NCI-H2196 (cell line): ENCODE measurements at regions not wholly inside any gene's neighbourhood (a gene's known extent, or its start where the extent isn't known, plus 50 kb on each side); places are given as distances from the start of the nearest gene placed in this dataset.

ENCODE experiments used
- DNase-seq: peaks from one replicate; lab custom pipeline; 2025; ENCODE audit not compliant: unreplicated experiment; lab: John Stamatoyannopoulos, UW

- DNase-seq: no peak
These were observed 221.7 kb upstream of the SH3BP4 start for GRCh38 chr2:234730066-234730640.

- no peak for DNase-seq
These were observed 226.1 kb upstream of the SH3BP4 start for GRCh38 chr2:234725528-234726264.

DNA sequence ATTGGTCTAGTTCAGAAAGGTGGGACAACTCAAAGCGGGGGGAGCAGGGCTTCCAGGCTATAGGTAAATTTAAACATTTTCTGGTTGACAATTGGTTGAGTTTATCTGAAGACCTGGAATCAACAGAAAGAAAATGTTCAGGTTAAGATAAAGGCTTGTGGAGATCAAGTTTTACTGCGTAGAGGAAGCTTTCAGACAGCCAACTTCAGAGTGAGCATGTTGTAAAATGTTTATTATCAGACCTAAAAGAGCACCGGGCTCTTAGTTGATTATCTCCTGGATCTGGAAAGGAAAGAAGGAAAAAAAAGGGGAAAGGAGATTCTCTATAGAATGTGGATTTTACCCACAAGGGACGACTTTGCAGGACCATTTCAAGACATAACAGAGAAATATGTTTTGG is 227.0 kb upstream of the SH3BP4 start:
- DNase-seq: no peak

DNA sequence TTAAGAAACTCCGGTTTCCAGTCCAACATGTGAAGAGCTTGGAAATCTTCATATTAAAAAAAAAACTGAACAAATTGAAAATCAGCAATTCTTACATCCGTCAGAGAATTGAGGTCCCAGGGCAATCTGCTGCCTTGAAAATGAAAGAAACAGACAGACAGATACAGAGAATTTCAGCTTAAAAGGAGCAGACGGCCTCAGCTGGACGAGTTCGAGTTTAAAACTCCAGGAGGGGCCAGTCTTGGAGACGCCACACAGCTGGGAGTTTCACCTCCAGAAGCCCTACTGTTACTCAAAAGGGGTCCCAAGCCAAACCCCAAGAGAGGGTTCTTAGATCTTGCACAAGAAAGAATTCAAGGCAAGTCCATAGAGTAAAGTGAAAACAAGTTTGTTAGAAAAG is 226.5 kb upstream of the ARL4C start:
- no peak for DNase-seq

- no peak for DNase-seq
These were observed 225.3 kb upstream of the ARL4C start for GRCh38 chr2:234722176-234722575.

DNA sequence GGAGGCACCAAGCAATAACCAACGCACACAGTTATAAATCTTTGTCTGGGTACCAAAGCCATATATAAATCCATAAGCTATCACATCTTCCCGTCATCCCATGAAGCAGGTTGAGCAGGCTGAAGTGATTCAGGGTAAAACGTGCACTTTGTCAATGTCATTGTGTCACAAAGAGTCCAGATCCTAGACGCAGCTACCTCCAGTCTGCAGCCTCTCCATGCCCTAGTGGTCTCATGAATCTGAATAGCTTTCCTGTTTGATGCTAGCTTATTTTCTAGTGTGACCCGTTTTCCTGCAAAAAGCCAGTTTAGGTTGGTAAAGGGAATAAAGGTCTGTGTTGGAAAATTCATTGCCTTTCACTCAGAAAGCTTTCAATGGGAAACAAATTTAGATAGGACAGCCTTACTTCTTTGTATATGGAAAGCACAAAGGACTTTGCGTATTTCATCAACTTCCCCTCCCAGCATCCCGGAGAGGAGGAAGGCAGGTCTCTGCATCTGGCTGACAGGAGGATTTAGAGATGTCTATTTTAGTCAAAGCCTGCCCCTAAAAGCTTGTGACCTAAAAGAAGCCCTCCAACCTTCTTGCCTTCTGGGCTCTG is 222.3 kb upstream of the ARL4C start:
- DNase-seq: no peak

DNA sequence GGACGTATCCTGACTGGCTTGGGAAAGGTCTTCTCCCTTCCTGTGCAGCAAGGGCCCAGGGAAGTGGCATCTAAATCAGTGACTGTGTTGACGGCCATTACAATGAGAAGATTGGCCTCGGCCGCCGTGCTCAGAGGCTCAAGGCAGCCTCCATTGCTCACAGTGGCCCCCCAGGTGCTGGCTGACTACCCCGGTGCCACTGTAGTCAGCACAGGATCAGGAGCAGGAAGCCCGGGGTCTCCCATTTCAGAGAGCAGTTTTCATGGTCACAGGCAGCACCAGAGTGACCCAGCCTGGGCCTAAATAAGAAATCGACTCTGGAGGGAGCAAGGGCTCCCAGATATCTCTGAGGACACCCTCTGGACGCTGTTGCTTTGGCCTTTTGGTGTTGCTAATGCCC is 219.4 kb upstream of the ARL4C start:
- DNase-seq: no peak

GRCh38 chr2:234715671-234716250 is 218.9 kb upstream of the ARL4C start:
- DNase-seq: no peak

- no peak for DNase-seq
These were observed 217.8 kb upstream of the ARL4C start for GRCh38 chr2:234714711-234715110.

GRCh38 chr2:234712421-234712935 is 215.6 kb upstream of the ARL4C start:
- DNase-seq: no peak

DNA sequence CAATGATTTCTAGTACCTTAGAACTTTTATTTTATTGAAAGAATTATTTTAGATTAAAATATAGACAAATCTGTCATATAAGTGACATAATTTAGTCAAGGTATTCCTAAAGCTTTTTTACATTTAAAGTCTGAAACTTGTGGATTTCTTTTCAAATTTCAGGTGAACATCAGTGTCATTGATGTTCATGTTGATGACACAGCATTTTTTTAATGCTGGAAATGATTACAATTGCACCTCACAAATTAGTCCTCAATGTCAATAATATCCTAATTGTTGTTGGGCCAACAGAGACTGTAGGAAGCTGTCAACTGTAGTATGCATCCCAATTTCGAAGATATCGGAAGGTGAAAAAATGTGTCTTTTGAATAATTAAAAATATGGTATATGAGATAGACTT is 214.4 kb upstream of the ARL4C start:
- no peak for DNase-seq

DNA sequence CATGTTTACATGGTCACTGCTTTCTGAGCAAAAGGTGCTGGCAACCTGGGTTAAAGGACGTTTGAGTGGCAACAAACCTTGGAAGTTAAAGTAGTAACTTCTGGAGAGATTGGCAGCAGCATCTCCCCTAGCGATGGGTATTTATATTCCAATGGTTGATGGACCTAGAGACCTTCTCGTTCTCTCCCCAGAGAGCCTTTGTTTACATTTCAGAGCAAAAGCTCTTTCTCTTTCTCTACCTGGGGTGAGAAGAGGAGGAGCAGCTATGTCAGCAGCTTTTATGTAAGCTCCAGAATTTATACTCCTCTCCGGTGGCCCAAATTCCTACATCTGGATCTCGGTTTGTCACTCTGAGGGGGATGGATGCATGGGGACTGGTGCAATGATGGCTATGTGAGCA is 213.7 kb upstream of the ARL4C start:
- DNase-seq: no peak

DNA sequence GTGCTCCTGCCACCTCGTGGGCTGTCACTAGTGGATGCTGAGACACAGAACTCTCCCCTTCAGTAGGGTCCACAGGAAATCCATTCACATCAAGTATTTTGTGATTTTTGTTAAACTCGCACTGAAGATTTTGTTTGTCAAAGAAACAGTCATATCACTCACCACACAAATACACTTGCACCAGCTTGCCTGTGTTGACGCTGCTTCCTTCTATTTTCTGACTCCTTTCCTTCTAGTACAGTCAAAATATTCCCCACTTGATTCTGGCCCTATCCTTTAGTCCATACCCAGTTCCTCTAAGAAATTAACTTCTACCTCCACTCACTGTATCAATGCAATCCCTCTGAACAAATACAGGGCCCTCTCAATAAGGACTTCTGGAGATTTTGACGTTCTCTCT is 213.2 kb upstream of the ARL4C start:
- no peak for DNase-seq

DNA sequence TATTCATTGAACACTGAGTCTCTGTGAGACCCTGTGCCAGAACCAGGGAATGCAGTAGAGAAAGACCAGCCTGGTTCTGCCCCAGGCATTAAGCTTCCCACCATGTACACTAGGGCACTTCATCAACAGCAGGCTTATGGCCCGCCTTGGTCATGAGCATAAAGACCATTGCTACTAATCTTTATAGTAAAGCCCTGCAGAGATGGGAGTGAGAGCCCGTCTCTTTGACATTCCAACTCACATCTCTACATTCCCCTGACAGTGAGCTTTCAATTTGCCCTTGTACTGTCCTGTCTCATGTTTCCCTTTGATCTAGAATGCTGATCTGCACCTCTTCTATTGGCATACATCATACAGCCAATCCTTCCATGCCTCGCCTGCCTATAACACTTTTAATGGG is 211.8 kb upstream of the ARL4C start:
- no peak for DNase-seq

DNA sequence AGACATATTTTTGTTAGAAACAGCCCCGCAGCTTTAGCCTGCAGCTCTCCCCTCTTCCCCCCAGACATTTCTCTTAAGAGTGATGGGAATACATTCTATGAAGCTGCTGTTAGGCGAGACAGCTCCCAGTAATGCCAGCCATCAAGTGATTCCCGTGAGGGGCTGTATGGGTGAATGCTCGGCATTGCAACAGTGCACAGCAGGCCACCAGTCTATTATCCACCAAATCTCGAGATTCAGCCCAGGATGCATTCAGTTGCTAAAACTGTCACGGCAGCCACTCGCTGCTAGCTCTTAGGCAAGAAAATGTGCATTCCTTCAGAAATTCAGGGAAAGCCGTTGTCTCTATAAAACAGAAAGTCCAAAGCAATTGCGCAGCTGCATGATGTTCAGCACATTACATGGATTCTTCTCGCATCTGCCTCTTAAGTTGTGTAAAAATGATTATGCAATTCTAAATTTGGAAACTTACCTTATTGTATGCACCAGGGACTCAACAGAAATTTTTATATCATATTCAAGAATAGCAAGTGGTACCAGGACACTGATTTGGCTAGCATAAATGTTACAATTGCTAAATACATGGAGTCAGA is 211.3 kb upstream of the ARL4C start:
- no peak for DNase-seq

GRCh38 chr2:234706086-234706485 is 209.2 kb upstream of the ARL4C start:
- no peak for DNase-seq

DNA sequence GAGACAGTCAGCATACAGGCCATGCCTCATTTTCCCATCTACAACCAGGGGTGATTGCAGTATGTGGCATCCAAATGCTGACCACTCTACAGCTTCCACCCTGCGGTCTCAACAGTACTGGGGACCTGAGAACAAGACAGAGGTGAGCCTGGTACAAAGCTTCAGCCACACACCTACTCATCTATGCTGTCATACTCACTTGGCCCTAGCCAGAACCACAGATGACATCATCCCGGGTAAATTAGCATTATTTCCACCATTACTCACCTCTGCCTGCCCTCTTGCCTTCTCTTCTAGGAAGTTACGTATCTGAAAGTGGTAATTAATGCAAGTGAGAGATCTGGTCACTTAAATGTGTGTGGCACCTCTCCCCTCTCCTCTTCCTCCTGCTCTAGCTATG is 208.2 kb upstream of the ARL4C start:
- DNase-seq: no peak

DNA sequence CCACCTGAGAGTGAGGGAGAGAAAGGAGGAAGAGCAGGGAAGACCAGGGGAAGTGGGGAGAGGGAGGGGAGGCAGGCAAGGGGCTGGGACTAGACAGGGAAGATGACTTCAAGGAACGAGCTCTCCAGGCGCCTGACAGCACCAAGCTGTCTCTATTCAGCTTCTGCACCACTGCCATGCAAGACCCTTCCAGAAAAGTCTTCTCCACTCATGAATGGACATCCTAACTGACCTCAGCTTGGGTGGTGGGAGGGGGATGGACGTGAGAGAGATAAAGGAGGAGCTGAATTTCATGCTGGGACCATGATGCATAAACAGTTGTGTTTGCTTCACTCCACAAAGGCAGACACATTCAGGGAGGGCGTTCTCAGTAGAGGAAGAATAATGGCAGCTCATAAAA is 206.4 kb upstream of the ARL4C start:
- no peak for DNase-seq

- no peak for DNase-seq
These were observed 205.9 kb upstream of the ARL4C start for GRCh38 chr2:234702731-234703225.

GRCh38 chr2:234701841-234702240 is 205.0 kb upstream of the ARL4C start:
- DNase-seq: no peak

DNA sequence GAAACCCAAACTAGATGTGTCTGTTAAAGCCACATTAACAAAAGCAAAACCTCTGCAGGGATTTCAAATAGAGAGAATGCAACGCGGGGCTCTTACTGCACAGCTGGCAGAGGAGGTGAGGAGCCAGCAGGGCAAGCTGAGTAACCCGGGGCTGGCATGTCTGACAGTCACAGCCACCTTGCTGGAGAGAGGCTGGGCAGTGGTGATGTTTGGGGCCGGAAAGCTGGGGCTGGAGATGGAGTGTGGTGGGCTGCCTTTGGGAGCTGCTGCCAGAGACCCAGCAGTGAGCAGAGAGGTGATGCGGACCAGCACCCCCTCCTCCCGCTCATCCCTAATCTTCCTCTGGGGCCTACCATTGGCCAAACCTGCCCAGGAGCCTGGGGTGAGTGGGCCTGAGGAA is 204.5 kb upstream of the ARL4C start:
- no peak for DNase-seq

GRCh38 chr2:234699456-234699855 is 202.6 kb upstream of the ARL4C start:
- DNase-seq: no peak
